HG03354 (cell line): ENCODE measurements at regions not wholly inside any gene's neighbourhood (a gene's known extent, or its start where the extent isn't known, plus 50 kb on each side); places are given as distances from the start of the nearest gene placed in this dataset.
"Not testable (repeated sequence)": the region's sequence is repeated elsewhere in the genome, so short reads cannot be mapped to it uniquely, and the experiment has no call there.

Source experiments
- ATAC-seq: cut with Tn5 transposase; IDR thresholded peaks from one replicate; pipeline ENCODE4 v1.9.1; 2021; ENCODE audit warnings: mild to moderate bottlenecking; ENCODE audit not compliant: unreplicated experiment, poor library complexity, severe bottlenecking

DNA sequence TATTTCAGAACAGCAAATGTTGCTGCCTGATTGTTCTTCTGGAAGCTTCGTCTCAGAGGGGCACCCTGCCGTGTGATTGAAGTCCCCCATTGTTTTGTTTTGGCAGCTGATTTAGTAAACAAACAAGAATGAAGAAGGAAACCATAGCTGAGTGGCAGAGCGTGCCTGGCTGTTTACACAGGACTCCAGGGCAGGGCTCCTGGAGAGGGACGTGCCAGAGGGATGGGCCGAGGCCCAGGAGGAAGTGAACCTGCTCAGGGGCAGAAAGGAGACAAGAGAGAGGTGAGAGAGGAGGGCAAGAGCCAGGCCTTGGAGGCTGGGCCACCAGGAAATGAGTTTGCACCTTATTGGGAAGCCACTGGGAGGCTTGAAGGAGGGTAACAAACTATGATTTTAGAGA, 85.5 kb upstream of the B3GAT1 start:
- ATAC-seq: no peak

- not testable (repeated sequence) for ATAC-seq
Observed at GRCh38 chr11:134496058-134496457, 84.0 kb upstream of the B3GAT1 start.

- not testable (repeated sequence) for ATAC-seq
Observed at GRCh38 chr11:134494395-134494794, 82.4 kb upstream of the B3GAT1 start.

DNA sequence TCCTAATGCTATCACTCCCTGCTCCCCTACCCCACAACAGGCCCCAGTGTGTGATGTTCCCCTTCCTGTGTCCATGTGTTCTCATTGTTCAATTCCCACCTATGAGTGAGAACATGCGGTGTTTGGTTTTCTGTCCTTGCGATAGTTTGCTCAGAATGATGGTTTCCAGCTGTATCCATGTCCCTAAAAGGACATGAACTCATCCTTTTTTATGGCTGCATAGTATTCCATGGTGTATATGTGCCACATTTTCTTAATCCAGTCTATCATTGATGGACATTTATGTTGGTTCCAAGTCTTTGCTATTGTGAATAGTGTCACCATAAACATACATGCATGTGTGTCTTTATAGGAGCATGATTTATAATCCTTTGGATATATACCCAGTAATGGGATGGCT, 80.4 kb upstream of the B3GAT1 start:
- ATAC-seq: not testable (repeated sequence)

- no peak for ATAC-seq
Observed at GRCh38 chr11:134489728-134490127, 77.7 kb upstream of the B3GAT1 start.

DNA sequence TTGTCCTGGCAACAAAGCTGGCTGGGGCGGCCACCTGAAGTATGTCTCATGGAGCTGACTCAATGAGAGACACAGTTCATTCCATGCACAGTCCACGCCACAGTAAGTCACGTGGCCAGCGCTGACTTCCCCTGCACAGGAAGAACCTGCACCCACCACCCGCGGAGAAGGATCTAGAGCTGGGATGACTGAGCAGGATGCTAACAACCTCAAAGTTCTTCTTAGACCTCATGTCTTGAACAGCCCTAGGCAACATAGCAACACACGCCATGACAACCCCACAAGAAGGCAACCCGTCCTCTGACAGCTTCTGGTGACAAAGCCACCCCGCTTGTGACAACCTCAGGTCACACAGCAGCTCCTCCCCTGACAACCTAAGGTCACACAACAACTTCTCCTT, 76.9 kb upstream of the B3GAT1 start:
- ATAC-seq: no peak

DNA sequence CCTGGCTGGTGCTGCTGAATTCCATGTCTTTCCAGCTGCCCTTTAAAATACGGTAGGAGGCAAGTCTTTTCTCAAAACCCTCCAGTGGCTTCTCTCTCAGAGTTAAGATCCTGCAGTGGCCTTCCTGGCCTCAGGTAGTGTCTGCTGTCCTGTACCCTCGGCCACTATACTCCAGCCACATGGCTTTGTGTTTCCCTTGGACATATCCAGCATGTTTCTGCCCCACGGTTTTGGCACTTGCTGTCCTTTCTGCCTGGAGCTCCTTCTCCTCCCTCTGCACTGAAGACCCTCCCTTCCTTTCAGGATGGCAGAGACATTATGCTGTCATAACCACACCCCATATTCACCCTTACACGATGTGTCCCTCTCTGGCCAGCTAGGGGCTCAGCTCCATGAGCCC, 76.5 kb upstream of the B3GAT1 start:
- ATAC-seq: no peak

GRCh38 chr11:134487696-134488095, 75.7 kb upstream of the B3GAT1 start:
- ATAC-seq: no peak

DNA sequence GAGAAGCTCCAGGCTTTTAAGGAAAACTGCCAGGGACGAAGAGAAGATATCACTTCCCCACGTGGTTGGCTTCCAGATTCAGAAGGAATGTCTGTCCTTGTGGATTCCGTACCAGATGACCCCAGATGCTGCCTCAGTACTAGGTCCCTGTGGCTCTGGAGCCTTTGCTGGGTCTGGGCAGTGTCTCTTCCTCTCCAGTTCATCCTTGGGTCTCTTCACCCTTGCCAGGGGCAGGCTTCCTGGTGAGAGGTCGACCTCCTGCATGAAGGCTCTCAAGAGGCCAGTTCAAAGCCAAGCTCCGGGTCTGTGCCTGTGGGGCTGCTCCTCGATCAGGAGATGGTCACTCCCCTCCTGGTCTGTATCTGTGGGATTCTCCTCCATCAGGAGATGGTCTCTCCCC, 74.7 kb upstream of the B3GAT1 start:
- ATAC-seq: no peak

GRCh38 chr11:134486106-134486505, 74.1 kb upstream of the B3GAT1 start:
- no peak for ATAC-seq

- no peak for ATAC-seq
Observed at GRCh38 chr11:134485316-134485715, 73.3 kb upstream of the B3GAT1 start.

DNA sequence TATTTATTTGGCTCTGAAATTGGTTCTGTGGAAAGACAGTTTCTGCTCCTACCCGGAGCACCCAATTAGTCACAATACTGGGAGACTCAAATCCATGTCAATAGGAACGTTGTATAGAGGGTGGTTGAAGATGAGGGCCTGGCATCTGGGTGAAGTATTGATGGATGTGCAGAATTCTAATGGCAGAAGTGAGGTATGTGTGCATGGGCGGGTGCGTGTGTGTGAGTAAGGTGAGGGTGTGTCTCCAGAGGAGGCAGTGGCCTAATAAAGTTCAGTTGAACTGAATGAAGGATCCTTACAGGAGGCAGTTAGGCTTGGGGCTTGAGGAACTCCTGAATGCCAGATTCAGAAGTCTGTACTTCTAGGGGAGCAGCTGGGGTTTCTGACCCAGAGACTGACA, 71.8 kb upstream of the B3GAT1 start:
- no peak for ATAC-seq

DNA sequence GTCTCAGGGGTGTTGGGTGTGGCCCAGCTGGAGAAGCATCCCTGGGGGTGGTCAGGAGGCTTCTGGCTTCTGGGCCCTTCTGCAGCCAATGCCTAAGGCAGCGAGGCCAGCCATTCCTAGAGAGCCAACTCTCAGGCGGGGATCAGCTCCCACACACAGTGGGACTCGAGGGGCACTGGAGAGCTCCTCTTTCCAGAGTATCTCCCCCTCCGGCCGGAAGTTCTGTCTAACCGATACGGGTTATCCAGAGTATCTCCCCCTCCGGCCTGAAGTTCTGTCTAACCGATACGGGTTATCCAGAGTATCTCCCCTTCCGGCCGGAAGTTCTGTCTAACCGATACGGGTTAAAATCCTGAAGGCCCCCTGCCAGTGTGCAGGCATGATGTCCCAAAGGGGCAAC, 71.2 kb upstream of the B3GAT1 start:
- no peak for ATAC-seq

GRCh38 chr11:134482865-134483264, 70.8 kb upstream of the B3GAT1 start:
- ATAC-seq: no peak

DNA sequence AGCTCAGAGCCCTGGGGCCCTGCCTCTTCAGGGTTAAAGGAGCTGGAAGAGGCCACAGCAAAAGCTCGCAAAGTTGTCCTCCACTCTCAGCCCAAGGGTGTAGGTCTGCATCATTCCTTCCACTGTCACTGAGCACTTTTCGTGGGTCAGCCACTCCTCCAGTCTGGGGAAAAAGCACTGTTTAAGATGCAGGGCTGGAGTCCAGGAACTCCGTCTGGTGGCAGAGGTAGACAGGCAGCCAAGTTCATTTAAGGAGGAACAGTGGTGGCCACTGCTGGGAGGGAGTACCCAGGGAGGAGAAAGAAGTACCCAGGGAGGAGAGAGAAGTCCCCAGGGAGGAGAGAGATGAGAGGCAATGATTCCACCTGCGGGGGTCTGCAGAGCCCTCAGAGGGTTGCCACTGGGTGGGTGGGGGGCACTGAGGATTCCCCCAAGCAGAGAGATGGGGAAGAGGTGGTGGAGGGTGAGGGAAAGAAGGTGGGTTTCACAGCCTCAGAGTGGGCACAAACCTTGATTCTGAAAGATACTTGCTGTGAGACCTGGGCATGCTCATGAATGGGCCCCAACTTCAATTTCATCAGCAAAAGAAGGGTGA, 70.0 kb upstream of the B3GAT1 start:
- no peak for ATAC-seq

GRCh38 chr11:134481135-134481534, 69.1 kb upstream of the B3GAT1 start:
- no peak for ATAC-seq

DNA sequence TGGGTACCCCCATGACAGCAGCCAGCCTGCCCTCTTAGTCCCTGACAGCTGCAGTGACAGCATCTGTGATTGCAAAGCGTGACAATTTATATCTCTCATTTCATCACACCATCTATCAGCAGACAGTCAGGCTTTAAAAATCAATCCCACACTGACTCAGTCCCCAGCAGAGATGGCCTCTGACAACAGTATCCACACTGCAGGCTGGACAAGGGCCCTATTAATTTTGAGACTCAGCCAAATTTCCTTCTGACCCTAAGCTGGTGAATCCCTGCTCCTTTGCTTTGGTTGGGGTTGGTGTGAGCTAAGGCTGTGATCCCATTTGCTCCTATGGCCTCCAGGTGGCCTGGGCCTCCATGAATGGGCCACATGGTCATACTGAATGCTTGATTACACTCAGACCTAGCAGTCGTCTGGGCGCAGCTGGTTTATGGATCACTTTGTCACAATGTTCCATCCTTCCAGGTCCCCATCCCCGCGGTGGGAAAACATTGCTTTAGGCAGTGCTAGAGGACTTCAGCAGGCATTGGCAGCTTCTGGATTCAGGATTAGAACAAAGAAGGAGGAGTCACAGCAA, 68.2 kb upstream of the B3GAT1 start:
- ATAC-seq: no peak

DNA sequence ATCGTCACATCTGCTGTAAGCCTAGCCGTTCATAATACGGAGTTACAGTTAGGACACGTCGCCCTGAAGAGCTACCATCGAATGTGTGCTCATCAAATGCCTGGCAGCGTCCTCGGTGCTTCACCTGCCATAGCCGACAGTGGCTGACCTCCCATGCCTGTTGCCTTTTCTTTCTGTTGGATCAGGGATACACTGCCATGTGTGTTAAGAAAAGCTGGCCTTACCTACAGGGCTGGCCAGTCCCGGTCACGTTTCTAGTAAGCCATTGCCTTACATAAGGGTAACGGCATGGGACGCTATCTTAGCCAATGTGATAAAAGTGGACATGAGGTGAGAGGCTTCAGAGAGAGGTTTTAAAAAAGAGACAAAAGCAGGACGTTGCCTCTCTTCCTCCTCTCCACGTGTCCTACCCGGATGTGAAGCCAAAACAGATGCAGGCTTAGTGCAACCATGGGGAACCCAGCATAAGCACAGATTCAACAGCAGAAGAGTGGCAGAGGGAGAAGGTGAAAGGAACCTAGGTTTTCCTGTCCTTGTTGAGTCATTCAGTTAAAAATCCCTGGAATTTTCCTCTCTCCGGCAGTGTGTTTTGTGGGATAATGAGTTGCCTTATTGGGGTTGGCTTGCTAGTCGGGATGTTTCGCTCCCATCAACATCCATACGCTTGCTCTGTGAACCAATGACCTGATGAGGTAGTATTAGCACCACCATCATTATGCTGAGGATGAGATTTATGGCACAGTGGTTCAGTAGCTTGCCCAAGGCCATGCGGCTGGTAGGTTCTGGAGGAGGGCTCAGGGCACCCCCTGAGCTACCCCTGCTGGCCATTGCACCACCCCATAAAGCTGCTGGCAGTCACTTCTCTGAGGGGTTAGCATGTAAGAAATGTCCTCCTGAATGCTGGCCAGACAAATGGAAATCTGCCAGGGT, 67.4 kb upstream of the B3GAT1 start:
- ATAC-seq: no peak

- no peak for ATAC-seq
Observed at GRCh38 chr11:134478611-134479010, 66.6 kb upstream of the B3GAT1 start.

GRCh38 chr11:134478176-134478575, 66.1 kb upstream of the B3GAT1 start:
- ATAC-seq: no peak

DNA sequence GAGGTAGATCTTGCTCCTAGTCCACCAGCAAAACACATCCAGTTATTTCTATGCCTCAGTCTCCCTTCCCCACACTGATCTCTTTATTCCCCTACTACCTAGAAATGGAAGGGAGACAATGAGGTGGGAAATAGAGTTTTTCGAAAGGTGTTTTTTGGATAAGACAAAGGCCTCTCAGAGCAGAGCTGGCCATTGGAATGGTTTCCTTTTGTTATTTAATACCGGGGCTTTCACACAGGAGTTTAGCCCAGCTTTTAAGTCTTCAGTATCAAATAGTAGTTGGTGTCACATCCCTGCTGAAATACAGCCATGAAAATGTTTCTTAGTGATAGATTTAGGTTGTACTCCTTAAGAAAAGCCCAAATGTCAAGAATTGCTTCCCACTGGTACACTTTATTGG, 65.4 kb upstream of the B3GAT1 start:
- no peak for ATAC-seq
